ENCODE measurements at regions not wholly inside any gene's neighbourhood (a gene's known extent, or its start where the extent isn't known, plus 50 kb on each side); places are given as distances from the start of the nearest gene placed in this dataset.

- DNase-seq: no peak
Observed at GRCh38 chr2:126831234-126832005, 67.3 kb upstream of the TEX51 start.

GRCh38 chr2:126832014-126832413, 66.7 kb upstream of the TEX51 start:
- DNase-seq: no peak

- no peak for DNase-seq
Observed at GRCh38 chr2:126832757-126833156, 65.9 kb upstream of the TEX51 start.

GRCh38 chr2:126834006-126834659, 64.6 kb upstream of the TEX51 start:
- no peak for DNase-seq

GRCh38 chr2:126835261-126835660, 63.4 kb upstream of the TEX51 start:
- no peak for DNase-seq

GRCh38 chr2:126835831-126836230, 62.9 kb upstream of the TEX51 start:
- DNase-seq: no peak

- DNase-seq: no peak
Observed at GRCh38 chr2:126836761-126837679, 61.7 kb upstream of the TEX51 start.

GRCh38 chr2:126837966-126838715, 60.5 kb upstream of the TEX51 start:
- no peak for DNase-seq

GRCh38 chr2:126838716-126838985, 60.0 kb upstream of the TEX51 start:
- DNase-seq: no peak

GRCh38 chr2:126839796-126840195, 58.9 kb upstream of the TEX51 start:
- peak; percentile 21 for DNase-seq

- no peak for DNase-seq
Observed at GRCh38 chr2:126843081-126843480, 55.6 kb upstream of the TEX51 start.

- DNase-seq: no peak
Observed at GRCh38 chr2:126846241-126846640, 52.4 kb upstream of the TEX51 start.

Measured in DMS53 (cell line).